DND-41 (cell line): ENCODE measurements at regions not wholly inside any gene's neighbourhood (a gene's known extent, or its start where the extent isn't known, plus 50 kb on each side); places are given as distances from the start of the nearest gene placed in this dataset.

Experiments used
- EZH2 ChIP-seq: IDR thresholded peaks from 3 replicates; pipeline ENCODE4 v1.6.1; 2012; ENCODE audit warnings: borderline replicate concordance, low read depth, mild to moderate bottlenecking, moderate library complexity, low read length, inconsistent platforms; ENCODE audit not compliant: severe bottlenecking
- TF ChIP-seq, protein P1 (sequence below): IDR thresholded peaks from 2 replicates; pipeline ENCODE4 v1.5.1; 2012; ENCODE audit warnings: borderline replicate concordance, low read length, moderate library complexity, mild to moderate bottlenecking; ENCODE audit not compliant: poor library complexity, severe bottlenecking; ENCODE audit errors: extremely low read depth

DNA sequence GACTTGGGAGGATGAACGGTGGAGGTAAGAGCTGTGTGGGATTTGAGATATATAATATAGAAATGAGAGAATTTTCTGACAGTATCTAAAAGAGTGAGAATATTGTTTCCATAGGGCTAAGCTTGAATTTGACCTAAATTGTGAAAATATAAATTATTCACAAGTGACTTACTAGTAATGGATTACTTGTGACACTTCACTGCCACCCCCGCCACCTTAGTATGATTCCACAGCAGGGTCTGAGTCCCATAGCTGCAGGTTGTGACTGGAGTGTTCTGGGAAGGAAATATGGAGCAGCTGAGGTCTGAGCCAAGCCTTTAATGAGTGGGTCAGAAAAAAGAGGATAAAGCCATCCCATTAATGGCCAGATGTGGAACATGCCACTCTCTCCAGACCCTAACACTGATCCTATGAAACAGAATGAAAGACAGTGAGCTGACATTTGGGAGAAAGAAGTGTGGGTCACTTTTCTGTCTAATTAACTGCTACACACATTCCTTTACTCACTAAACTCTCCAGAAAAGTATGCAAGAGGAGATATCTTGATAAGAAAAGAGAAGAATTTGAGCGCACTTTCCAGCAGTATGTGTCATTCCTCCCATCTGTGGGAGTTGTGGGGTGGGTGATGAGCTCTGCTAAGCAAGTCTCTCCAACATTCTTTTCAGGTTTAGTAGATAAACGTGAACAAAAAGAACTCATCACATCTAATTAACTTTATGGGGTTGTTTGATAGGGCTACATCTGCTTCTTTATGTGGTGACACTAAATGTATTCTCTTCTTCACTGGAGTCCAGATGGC lies 1193.4 kb downstream of the SORCS3 start:
- TF ChIP-seq, protein P1, sequence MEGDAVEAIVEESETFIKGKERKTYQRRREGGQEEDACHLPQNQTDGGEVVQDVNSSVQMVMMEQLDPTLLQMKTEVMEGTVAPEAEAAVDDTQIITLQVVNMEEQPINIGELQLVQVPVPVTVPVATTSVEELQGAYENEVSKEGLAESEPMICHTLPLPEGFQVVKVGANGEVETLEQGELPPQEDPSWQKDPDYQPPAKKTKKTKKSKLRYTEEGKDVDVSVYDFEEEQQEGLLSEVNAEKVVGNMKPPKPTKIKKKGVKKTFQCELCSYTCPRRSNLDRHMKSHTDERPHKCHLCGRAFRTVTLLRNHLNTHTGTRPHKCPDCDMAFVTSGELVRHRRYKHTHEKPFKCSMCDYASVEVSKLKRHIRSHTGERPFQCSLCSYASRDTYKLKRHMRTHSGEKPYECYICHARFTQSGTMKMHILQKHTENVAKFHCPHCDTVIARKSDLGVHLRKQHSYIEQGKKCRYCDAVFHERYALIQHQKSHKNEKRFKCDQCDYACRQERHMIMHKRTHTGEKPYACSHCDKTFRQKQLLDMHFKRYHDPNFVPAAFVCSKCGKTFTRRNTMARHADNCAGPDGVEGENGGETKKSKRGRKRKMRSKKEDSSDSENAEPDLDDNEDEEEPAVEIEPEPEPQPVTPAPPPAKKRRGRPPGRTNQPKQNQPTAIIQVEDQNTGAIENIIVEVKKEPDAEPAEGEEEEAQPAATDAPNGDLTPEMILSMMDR, result no peak
- TF ChIP-seq EZH2, result no peak
